ENCODE measurements at regions not wholly inside any gene's neighbourhood (a gene's known extent, or its start where the extent isn't known, plus 50 kb on each side); places are given as distances from the start of the nearest gene placed in this dataset.

- no peak for TF ChIP-seq EZH2phosphoT487 (IDR thresholded peaks at IDR 0.05; ENCODE audit: borderline replicate concordance, low read length)
- no peak for TF ChIP-seq CTCF (conservative IDR thresholded peaks at IDR 0.05; ENCODE audit: low read depth, low read length)
- no peak for TF ChIP-seq EZH2 (IDR thresholded peaks at IDR 0.05; ENCODE audit: low read length, unreplicated experiment)
Observed at GRCh38 chr13:104065328-104065727, 999.1 kb upstream of the SLC10A2 start.
